ENCODE measurements at regions not wholly inside any gene's neighbourhood (a gene's known extent, or its start where the extent isn't known, plus 50 kb on each side); places are given as distances from the start of the nearest gene placed in this dataset.

- H3K4me3 Mint-ChIP-seq, result no peak overlapping the region
- TF ChIP-seq CTCF (IDR thresholded peaks at IDR 0.05), result no peak
- H3K27me3 Mint-ChIP-seq, result no peaks in the 10 kb centered on the region
- intact Hi-C loops (cut with DNase I, micrococcal nuclease), result loop anchor here in 1 of 2 experiments (10.0 kb wide), 1 partner anchor 117 kb away; no protein-coding TSS in a partner anchor
- ATAC-seq (ENCODE audit: poor library complexity), result no peak
- H3K9me3 ChIP-seq (ENCODE audit: control insufficient read depth in 1 of 2, insufficient read depth in 1 of 2, low read length in 2 of 2), result no peaks in the 10 kb centered on the region
- H3K9me3 Mint-ChIP-seq, result no peaks in the 10 kb centered on the region
- H3K27ac ChIP-seq (ENCODE audit: low read depth in 1 of 2, low read length in 2 of 2), result no peak overlapping the region
- H3K36me3 Mint-ChIP-seq (ENCODE audit: low read depth), result no peaks in the 10 kb centered on the region
- H3K27me3 ChIP-seq (ENCODE audit: control insufficient read depth in 1 of 2, insufficient read depth in 2 of 2, low read length in 2 of 2), result no peaks in the 10 kb centered on the region
- no peak for DNase-seq
- H3K4me3 ChIP-seq (ENCODE audit: low read length), result no peak overlapping the region
- H3K4me1 ChIP-seq (ENCODE audit: insufficient read depth, low read length), result peaks cover 28% of the 10 kb centered on the region
- no peaks in the 10 kb centered on the region for H3K36me3 ChIP-seq (ENCODE audit: insufficient read depth, low read length)
- H3K27ac Mint-ChIP-seq, result no peak overlapping the region
- peaks cover 29% of the 10 kb centered on the region for H3K4me1 Mint-ChIP-seq (ENCODE audit: low read depth)
- ChIA-PET CTCF (no interaction called here), POLR2A (interaction anchor here (0.6 kb wide), 1 partner anchor 19 kb away, joined by 4 read pairs; no protein-coding TSS in a partner anchor)
Observed at GRCh38 chr12:4112290-4112689, 161.3 kb upstream of the CCND2 start.

GRCh38 chr12:4111010-4111409, 162.6 kb upstream of the CCND2 start:
- ChIA-PET POLR2A (no interaction called here), CTCF (interaction anchor here (0.7 to 1.0 kb wide), 2 partner anchors 15 to 33 kb away, joined by 3 read pairs; no protein-coding TSS in a partner anchor)
- Histone ChIP-seq H3K4me1 (ENCODE audit: insufficient read depth, low read length) (peaks cover 22% of the 10 kb centered on the region), H3K36me3 (ENCODE audit: insufficient read depth, low read length) (no peaks in the 10 kb centered on the region), H3K9me3 (ENCODE audit: control insufficient read depth in 1 of 2, insufficient read depth in 1 of 2, low read length in 2 of 2) (no peaks in the 10 kb centered on the region), H3K27me3 (ENCODE audit: control insufficient read depth in 1 of 2, insufficient read depth in 2 of 2, low read length in 2 of 2) (no peaks in the 10 kb centered on the region), H3K27ac (ENCODE audit: low read depth in 1 of 2, low read length in 2 of 2) (no peak overlapping the region), H3K4me3 (ENCODE audit: low read length) (no peak overlapping the region)
- intact Hi-C loops (cut with DNase I, micrococcal nuclease), result loop anchor here in 1 of 2 experiments (10.0 kb wide), 1 partner anchor 116 kb away; no protein-coding TSS in a partner anchor
- H3K4me1 Mint-ChIP-seq (ENCODE audit: low read depth), result peaks cover 26% of the 10 kb centered on the region
- H3K4me3 Mint-ChIP-seq, result no peak overlapping the region
- DNase-seq, result no peak
- no peaks in the 10 kb centered on the region for H3K9me3 Mint-ChIP-seq
- no peak for TF ChIP-seq CTCF (IDR thresholded peaks at IDR 0.05)
- H3K27me3 Mint-ChIP-seq, result no peaks in the 10 kb centered on the region
- no peaks in the 10 kb centered on the region for H3K36me3 Mint-ChIP-seq (ENCODE audit: low read depth)
- ATAC-seq (ENCODE audit: poor library complexity), result no peak
- H3K27ac Mint-ChIP-seq, result no peak overlapping the region

- ChIA-PET POLR2A (no interaction called here), CTCF (interaction anchor here (1.1 kb wide), 1 partner anchor 167 kb away, joined by 4 read pairs; no protein-coding TSS in a partner anchor)
- no peak overlapping the region for H3K27ac Mint-ChIP-seq
- no peaks in the 10 kb centered on the region for H3K9me3 ChIP-seq (ENCODE audit: control insufficient read depth in 1 of 2, insufficient read depth in 1 of 2, low read length in 2 of 2)
- intact Hi-C loops (cut with DNase I, micrococcal nuclease), result loop anchor here (5.0 to 10.0 kb wide), 3 partner anchors 32 to 223 kb away; no protein-coding TSS in a partner anchor
- peaks cover 14% of the 10 kb centered on the region for H3K4me1 Mint-ChIP-seq (ENCODE audit: low read depth)
- H3K27me3 Mint-ChIP-seq, result no peaks in the 10 kb centered on the region
- ATAC-seq (ENCODE audit: poor library complexity), result no peak
- no peak for DNase-seq
- no peak overlapping the region for H3K4me3 ChIP-seq (ENCODE audit: low read length)
- H3K27me3 ChIP-seq (ENCODE audit: control insufficient read depth in 1 of 2, insufficient read depth in 2 of 2, low read length in 2 of 2), result no peaks in the 10 kb centered on the region
- no peaks in the 10 kb centered on the region for H3K36me3 ChIP-seq (ENCODE audit: insufficient read depth, low read length)
- TF ChIP-seq CTCF (IDR thresholded peaks at IDR 0.05), result no peak
- no peak overlapping the region for H3K4me3 Mint-ChIP-seq
- H3K36me3 Mint-ChIP-seq (ENCODE audit: low read depth), result no peaks in the 10 kb centered on the region
- no peaks in the 10 kb centered on the region for H3K9me3 Mint-ChIP-seq
- peaks cover 11% of the 10 kb centered on the region for H3K4me1 ChIP-seq (ENCODE audit: insufficient read depth, low read length)
- H3K27ac ChIP-seq (ENCODE audit: low read depth in 1 of 2, low read length in 2 of 2), result no peak overlapping the region
Observed at GRCh38 chr12:4109826-4110225, 163.7 kb upstream of the CCND2 start.
